Hematopoietic multipotent progenitor cell (in vitro differentiated cells): ENCODE measurements at regions not wholly inside any gene's neighbourhood (a gene's known extent, or its start where the extent isn't known, plus 50 kb on each side); places are given as distances from the start of the nearest gene placed in this dataset.
"Not testable (repeated sequence)": the region's sequence is repeated elsewhere in the genome, so short reads cannot be mapped to it uniquely, and the experiment has no call there.

Experiments used
- DNase-seq, 3 donors: peaks; one replicate each; pipeline ENCODE4 v3.0.0-alpha.2; 2011 to 2015; ENCODE audit warnings: low read depth in 2 of 3, low spot score in 2 of 3

- DNase-seq = no peak
Observed at GRCh38 chr2:182594286-182594685, 121.8 kb upstream of the DNAJC10 start.

DNA sequence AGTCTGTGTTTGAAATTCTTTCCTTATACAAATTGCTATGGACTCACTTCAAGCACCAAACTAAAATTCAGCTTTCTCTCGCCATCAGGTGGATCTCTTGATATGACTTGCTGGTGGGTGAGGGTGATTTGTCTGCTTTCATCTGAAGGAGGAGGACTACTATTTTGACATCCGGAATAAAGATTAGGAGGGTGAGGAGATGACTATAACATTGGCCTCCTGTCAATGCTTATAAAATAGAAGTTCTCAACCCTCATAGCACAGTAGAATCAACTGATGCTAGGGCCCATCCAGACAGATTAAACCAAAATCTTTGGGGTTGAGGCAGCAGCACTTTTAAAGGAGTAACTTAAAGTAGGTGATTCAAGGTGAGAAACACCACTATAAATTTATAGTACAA, 120.4 kb upstream of the DNAJC10 start:
- no peak for DNase-seq

- DNase-seq = no peak
Observed at GRCh38 chr2:182597570-182598295, 118.3 kb upstream of the DNAJC10 start.

- no peak for DNase-seq
Observed at GRCh38 chr2:182598626-182599025, 117.4 kb upstream of the DNAJC10 start.

- DNase-seq = no peak
Observed at GRCh38 chr2:182605166-182605565, 110.9 kb upstream of the DNAJC10 start.

DNA sequence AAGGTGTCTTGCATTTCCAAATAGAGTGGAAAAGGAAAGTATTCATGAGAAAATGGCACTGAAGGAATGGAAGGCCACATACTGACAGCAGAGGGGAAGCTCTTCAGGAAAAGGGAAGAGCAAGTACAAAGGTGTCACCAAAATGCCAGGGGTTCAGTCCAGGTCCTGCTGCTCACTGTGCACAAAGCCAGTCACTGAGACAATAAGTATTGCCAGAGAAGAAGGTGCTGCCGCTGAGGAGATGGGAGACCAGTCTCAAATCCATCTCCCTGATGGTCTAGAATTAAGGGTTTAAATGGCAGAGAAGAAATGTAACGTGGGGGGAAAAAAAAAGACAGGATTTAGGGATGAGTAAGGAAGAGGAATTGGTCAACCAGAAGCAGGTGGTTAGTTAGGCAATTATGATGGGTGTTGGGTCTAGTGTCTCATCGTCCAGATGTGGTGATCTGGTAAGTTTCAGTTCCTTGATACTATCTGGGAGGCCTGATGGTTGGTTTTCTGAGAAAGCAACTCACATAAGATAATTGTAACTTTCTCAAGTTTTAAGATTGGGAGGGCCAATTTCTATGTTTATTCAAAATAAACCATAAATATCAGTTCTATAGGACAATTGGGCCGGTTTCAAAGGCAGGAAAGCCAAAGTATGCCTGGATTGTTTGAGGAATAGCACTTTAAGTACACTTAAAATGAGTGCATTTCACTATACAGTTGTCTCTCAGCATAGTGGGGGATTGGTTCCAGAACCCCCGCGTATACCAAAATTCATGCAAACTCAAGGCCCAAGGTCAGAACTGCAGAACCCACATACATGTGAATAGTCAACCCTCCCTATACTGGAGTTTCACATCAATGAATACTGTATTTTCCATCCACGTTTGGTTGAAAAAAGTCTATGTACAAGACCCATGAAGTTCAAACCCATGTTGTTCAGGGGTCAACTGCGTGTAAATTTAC, 109.1 kb upstream of the DNAJC10 start:
- no peak for DNase-seq

- no peak for DNase-seq
Observed at GRCh38 chr2:182608181-182608845, 107.7 kb upstream of the DNAJC10 start.

DNA sequence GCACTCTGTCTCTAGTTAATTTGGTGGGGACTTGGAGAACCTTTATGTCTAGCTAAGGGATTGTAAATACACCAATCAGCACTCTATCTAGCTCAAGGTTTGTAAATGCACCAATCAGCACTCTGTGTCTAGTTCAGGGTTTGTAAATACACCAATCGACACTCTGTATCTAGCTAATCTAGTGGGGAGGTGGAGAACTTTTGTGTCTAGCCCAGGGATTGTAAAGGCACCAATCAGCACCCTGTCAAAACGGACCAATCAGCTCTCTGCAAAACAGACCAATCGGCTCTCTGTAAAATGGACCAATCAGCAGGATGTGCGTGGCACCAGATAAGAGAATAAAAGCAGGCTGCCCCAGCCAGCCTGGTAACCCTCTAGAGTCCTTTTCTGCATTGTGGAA, 107.1 kb upstream of the DNAJC10 start:
- DNase-seq = not testable (repeated sequence)

DNA sequence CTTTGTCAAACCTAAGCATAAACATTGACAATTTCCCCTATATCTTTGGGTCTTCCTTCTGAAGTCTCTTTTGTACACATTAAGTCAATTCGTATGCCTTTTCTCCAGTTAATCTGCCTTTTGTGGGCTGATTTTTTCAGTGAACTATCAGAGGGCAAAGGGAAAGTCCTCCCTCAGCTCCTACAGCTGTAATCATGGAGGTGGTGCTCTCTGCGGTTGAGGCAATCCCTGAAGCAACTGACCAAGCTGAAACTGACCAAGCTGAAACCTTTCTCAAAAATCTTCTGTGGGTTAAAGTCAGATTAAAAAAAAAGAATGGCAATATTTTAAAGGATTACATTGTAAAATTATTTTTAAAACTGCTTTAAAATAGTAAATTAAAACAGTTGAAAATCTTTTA, 105.8 kb upstream of the DNAJC10 start:
- DNase-seq = no peak

- DNase-seq = no peak
Observed at GRCh38 chr2:182611009-182611408, 105.0 kb upstream of the DNAJC10 start.

DNA sequence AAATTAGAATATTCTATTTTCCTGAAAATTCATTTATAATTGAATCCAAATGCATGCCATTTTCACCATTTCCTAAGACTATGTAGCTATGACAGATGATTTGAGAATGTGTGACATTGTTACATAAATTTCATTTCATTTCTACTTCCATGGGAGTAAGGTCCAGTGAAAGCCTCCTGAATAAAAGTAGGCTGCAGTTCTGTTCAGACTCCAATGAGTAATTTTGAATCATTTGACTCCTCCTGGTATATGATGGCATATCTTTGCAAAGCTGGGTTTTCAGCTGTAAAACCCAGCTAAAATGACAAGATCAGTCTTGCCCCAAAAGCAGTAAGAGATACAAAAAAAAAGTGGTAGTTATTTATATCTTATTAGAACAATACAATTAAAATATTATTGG, 101.0 kb upstream of the DNAJC10 start:
- DNase-seq = no peak

GRCh38 chr2:182616471-182617393, 99.3 kb upstream of the DNAJC10 start:
- DNase-seq = no peak

DNA sequence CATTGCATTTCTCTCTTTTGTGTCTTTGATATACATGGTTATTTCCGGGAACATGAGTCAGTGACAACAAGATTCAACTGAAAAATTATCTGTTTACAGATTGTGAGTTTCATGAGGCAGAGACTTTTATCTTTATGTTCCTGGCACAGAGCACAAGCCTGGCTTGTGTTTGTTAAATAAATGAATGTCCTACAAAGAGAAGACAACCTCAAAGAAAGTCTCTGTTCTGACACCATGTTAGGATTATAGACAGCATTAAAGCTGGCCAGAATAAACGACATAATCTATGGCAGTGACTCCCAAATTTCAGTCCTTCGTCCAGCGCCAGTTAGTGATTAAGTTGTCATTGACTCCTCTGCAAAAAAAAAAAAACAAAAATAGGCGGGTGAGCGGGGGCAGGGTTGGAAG, 97.4 kb upstream of the DNAJC10 start:
- DNase-seq = no peak

DNA sequence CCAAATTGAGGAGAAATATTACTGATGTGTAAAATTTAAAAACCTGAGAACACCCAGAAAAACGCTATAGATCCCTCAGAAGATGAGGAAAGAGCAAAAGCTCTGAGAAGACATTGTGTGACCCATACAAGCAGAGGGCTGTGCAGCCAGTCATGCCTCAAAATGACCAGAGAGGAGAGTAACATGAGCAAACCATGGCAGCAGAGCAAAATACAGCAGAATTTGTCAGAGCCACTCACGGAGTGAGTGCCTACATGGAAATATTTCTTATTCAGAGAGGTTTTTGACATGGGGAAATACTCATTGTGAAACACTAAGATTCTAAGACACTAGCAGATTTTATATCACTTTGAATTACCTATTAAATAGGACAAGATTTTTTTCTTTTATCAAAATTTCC, 96.8 kb upstream of the DNAJC10 start:
- no peak for DNase-seq

DNA sequence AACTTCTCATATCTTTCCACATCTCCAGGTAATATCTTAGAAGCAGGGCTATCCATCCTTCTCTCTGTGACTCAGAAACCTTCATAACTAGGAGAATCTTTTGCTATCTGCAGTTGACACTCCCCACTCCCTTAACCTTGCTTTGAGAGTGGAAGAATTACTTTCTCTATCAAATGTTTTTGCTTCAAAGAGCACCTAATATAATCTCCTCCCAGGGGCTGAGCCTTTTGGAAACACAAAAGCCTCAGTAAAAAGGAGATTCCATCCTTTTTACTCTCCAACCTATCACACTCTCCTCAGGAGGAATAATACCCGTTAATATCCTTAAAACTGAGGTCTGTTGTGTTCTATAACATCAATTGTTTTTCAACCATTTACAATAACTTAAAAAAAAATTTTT, 94.9 kb upstream of the DNAJC10 start:
- DNase-seq = no peak

GRCh38 chr2:182621810-182622209, 94.2 kb upstream of the DNAJC10 start:
- no peak for DNase-seq

DNA sequence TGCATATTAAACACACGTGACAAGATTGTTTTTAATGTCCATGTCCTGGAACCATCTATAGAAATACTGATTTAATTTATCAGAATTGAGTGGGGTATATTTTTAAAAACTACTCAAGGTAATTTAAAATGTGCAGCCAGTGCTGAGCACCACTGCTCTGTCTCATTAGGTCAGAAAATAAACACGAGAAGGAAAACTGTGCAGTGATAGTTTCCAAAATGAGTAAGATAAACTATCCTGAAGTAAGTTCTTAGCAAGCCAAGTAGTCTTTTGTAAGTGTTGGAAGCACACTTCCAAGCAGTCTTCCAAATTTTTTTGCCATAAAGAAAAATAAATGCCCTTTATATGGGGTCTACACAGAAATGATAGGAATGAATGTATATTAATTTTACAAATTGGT, 93.8 kb upstream of the DNAJC10 start:
- no peak for DNase-seq

DNA sequence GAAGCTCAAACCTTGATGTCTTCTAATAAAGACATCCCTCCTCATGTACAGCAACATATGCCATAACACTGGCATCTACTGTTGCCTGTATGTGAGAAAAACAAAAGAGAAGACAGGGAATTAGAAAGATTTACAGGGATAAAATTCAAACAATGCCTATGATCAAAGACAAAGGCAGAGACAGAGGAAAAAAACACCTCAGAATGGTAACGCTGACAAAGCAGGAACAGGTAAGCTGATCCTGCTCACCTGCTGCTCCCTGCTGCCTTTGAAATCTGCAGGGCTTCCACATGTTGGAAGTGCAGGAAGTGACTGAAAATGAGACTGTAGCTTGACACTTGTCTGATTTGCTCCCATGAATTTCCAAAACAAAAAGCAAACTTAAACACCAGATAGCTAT, 90.2 kb upstream of the DNAJC10 start:
- DNase-seq = no peak

DNA sequence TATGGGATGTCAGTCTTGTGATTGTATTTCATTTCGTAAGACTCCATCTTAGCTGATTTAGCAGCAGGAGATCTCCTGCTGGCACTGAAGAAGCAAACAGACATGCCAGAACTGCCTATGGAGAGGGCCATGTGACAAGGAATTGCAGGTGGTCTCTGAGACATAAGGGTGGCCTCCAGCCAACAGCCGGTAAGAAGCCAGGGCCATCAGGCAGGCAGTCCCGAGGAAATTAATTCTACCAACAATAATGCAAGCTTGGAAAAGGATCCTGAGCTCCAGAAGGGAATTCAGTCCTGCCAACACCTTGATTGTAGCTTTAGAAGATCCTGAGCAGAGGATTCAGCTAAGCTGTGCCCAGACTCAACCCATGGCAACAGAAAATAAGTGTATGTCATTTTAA, 87.1 kb upstream of the DNAJC10 start:
- DNase-seq = no peak

DNA sequence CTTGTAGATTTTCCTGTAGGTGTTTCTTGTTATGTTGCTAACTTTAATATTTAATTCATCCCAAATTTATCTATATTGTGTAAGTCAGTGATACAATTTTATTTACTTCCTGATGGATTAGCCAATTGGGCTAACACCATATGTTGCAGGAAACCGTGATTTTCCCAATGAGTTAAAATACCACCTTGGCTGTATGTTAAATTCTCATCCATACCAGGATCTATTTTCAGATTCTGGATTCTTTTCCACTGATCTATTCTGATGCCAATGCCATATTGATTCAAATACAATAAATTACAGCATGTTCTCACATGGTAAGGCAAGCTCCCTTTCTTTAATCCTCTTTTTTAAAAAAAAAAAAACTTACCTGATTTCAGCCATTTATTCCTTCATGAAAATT, 85.8 kb upstream of the DNAJC10 start:
- no peak for DNase-seq
